Activated naive CD4-positive, alpha-beta T cell treated with anti-CD3 and anti-CD28 coated beads for 36 hours (primary cell): ENCODE measurements at regions not wholly inside any gene's neighbourhood (a gene's known extent, or its start where the extent isn't known, plus 50 kb on each side); places are given as distances from the start of the nearest gene placed in this dataset.

Experiments
- CTCF ChIA-PET: fragments of 350-600 bp; sonication (Branson Sonifier 250); formaldehyde crosslinking; loops from one replicate; lab custom pipeline; 2021; ENCODE audit warnings: antibody characterized with exemption; lab: Charles Lee
- DNase-seq: peaks from one replicate; pipeline ENCODE4 v3.0.0-alpha.2; 2020
- H3K27ac Mint-ChIP-seq: one replicate; pipeline ENCODE4 v1.8.0; 2021; ENCODE audit warnings: mild to moderate bottlenecking, mixed read lengths
- H3K27me3 Mint-ChIP-seq: one replicate; pipeline ENCODE4 v1.8.0; 2021; ENCODE audit warnings: low read depth, mixed read lengths
- H3K36me3 Mint-ChIP-seq: one replicate; pipeline ENCODE4 v1.8.0; 2021; ENCODE audit warnings: low read depth, mixed read lengths
- H3K4me1 Mint-ChIP-seq: one replicate; pipeline ENCODE4 v1.8.0; 2021; ENCODE audit warnings: low read depth, mixed read lengths
- H3K4me3 Mint-ChIP-seq: one replicate; pipeline ENCODE4 v1.8.0; 2021; ENCODE audit warnings: mild to moderate bottlenecking, moderate library complexity, mixed read lengths
- H3K9me3 Mint-ChIP-seq: one replicate; pipeline ENCODE4 v1.8.0; 2021; ENCODE audit warnings: mixed read lengths
- intact Hi-C: fragments of 100-400 bp; cut with micrococcal nuclease; formaldehyde crosslinking; loops from one replicate; pipeline ENCODE4 v1.15.1; 2023

GRCh38 chr2:58812771-58813344 lies 571.7 kb upstream of the FANCL start:
- H3K27ac Mint-ChIP-seq, result no peak overlapping the region
- no peaks in the 10 kb centered on the region for H3K4me1 Mint-ChIP-seq
- H3K27me3 Mint-ChIP-seq, result peaks cover 5% of the 10 kb centered on the region
- no peak for DNase-seq
- CTCF ChIA-PET, result no interaction called here
- no peaks in the 10 kb centered on the region for H3K36me3 Mint-ChIP-seq
- H3K9me3 Mint-ChIP-seq, result no peaks in the 10 kb centered on the region
- intact Hi-C loops, result no loop called here
- no peak overlapping the region for H3K4me3 Mint-ChIP-seq

- H3K27me3 Mint-ChIP-seq, result no peaks in the 10 kb centered on the region
- intact Hi-C loops, result no loop called here
- no peak overlapping the region for H3K27ac Mint-ChIP-seq
- CTCF ChIA-PET, result interaction anchor here (1.5 kb wide), 1 partner anchor 51 kb away, joined by 3 read pairs; no protein-coding TSS in a partner anchor
- H3K4me3 Mint-ChIP-seq, result no peak overlapping the region
- DNase-seq, result no peak
- H3K36me3 Mint-ChIP-seq, result no peaks in the 10 kb centered on the region
- no peaks in the 10 kb centered on the region for H3K9me3 Mint-ChIP-seq
- no peaks in the 10 kb centered on the region for H3K4me1 Mint-ChIP-seq
Observed at GRCh38 chr2:58805126-58805525, 564.0 kb upstream of the FANCL start.

GRCh38 chr2:58803192-58803591 lies 562.1 kb upstream of the FANCL start:
- DNase-seq, result no peak
- H3K9me3 Mint-ChIP-seq, result no peaks in the 10 kb centered on the region
- no peaks in the 10 kb centered on the region for H3K4me1 Mint-ChIP-seq
- H3K4me3 Mint-ChIP-seq, result no peak overlapping the region
- intact Hi-C loops, result no loop called here
- no peak overlapping the region for H3K27ac Mint-ChIP-seq
- CTCF ChIA-PET, result no interaction called here
- H3K27me3 Mint-ChIP-seq, result peaks cover 3% of the 10 kb centered on the region
- H3K36me3 Mint-ChIP-seq, result no peaks in the 10 kb centered on the region

GRCh38 chr2:58800881-58801280 lies 559.8 kb upstream of the FANCL start:
- intact Hi-C loops, result no loop called here
- no peak for DNase-seq
- no peaks in the 10 kb centered on the region for H3K4me1 Mint-ChIP-seq
- no peak overlapping the region for H3K27ac Mint-ChIP-seq
- no peaks in the 10 kb centered on the region for H3K36me3 Mint-ChIP-seq
- peaks cover 3% of the 10 kb centered on the region for H3K27me3 Mint-ChIP-seq
- H3K4me3 Mint-ChIP-seq, result no peak overlapping the region
- no peaks in the 10 kb centered on the region for H3K9me3 Mint-ChIP-seq
- CTCF ChIA-PET, result no interaction called here

- CTCF ChIA-PET, result no interaction called here
Observed at GRCh38 chr2:58798676-58799208, 557.6 kb upstream of the FANCL start.

GRCh38 chr2:58796239-58796910 lies 555.2 kb upstream of the FANCL start:
- Mint-ChIP-seq H3K4me1 (no peaks in the 10 kb centered on the region), H3K27me3 (peaks cover 6% of the 10 kb centered on the region), H3K36me3 (no peaks in the 10 kb centered on the region), H3K9me3 (no peaks in the 10 kb centered on the region), H3K4me3 (no peak overlapping the region), H3K27ac (no peak overlapping the region)
- intact Hi-C loops, result no loop called here
- CTCF ChIA-PET, result no interaction called here
- no peak for DNase-seq

More at GRCh38 chr2:58798676-58799208, 557.6 kb upstream of the FANCL start:
- peaks cover 3% of the 10 kb centered on the region for H3K27me3 Mint-ChIP-seq
- no peak overlapping the region for H3K4me3 Mint-ChIP-seq
- H3K36me3 Mint-ChIP-seq, result no peaks in the 10 kb centered on the region
- H3K9me3 Mint-ChIP-seq, result no peaks in the 10 kb centered on the region
- H3K27ac Mint-ChIP-seq, result no peak overlapping the region
- intact Hi-C loops, result no loop called here
- H3K4me1 Mint-ChIP-seq, result no peaks in the 10 kb centered on the region
- DNase-seq, result no peak

- Mint-ChIP-seq H3K36me3 (no peaks in the 10 kb centered on the region), H3K4me3 (no peak overlapping the region), H3K9me3 (no peaks in the 10 kb centered on the region), H3K4me1 (no peaks in the 10 kb centered on the region), H3K27me3 (peaks cover 6% of the 10 kb centered on the region), H3K27ac (no peak overlapping the region)
- DNase-seq, result no peak
- intact Hi-C loops, result no loop called here
- CTCF ChIA-PET, result no interaction called here
Observed at GRCh38 chr2:58794916-58795315, 553.8 kb upstream of the FANCL start.

GRCh38 chr2:58794103-58794502 lies 553.0 kb upstream of the FANCL start:
- Mint-ChIP-seq H3K4me1 (no peaks in the 10 kb centered on the region), H3K27ac (no peak overlapping the region), H3K9me3 (no peaks in the 10 kb centered on the region), H3K27me3 (peaks cover 6% of the 10 kb centered on the region), H3K36me3 (no peaks in the 10 kb centered on the region), H3K4me3 (no peak overlapping the region)
- DNase-seq, result no peak
- intact Hi-C loops, result no loop called here
- CTCF ChIA-PET, result no interaction called here

GRCh38 chr2:58788402-58788801 lies 547.3 kb upstream of the FANCL start:
- CTCF ChIA-PET, result no interaction called here
- peaks cover 5% of the 10 kb centered on the region for H3K27me3 Mint-ChIP-seq
- H3K4me3 Mint-ChIP-seq, result no peak overlapping the region
- intact Hi-C loops, result no loop called here
- H3K9me3 Mint-ChIP-seq, result no peaks in the 10 kb centered on the region
- no peak overlapping the region for H3K27ac Mint-ChIP-seq
- DNase-seq, result no peak
- no peaks in the 10 kb centered on the region for H3K4me1 Mint-ChIP-seq
- H3K36me3 Mint-ChIP-seq, result no peaks in the 10 kb centered on the region

GRCh38 chr2:58770846-58771245 lies 529.7 kb upstream of the FANCL start:
- peaks cover 12% of the 10 kb centered on the region for H3K27me3 Mint-ChIP-seq
- no peak overlapping the region for H3K27ac Mint-ChIP-seq
- CTCF ChIA-PET, result no interaction called here
- no peak for DNase-seq
- H3K4me1 Mint-ChIP-seq, result no peaks in the 10 kb centered on the region
- no peak overlapping the region for H3K4me3 Mint-ChIP-seq
- H3K9me3 Mint-ChIP-seq, result no peaks in the 10 kb centered on the region
- no peaks in the 10 kb centered on the region for H3K36me3 Mint-ChIP-seq
- intact Hi-C loops, result no loop called here

GRCh38 chr2:58769864-58770234 lies 528.7 kb upstream of the FANCL start:
- Mint-ChIP-seq H3K27ac (no peak overlapping the region), H3K27me3 (peaks cover 11% of the 10 kb centered on the region), H3K9me3 (no peaks in the 10 kb centered on the region), H3K4me3 (no peak overlapping the region), H3K4me1 (no peaks in the 10 kb centered on the region), H3K36me3 (no peaks in the 10 kb centered on the region)
- intact Hi-C loops, result loop anchor here (10.0 kb wide), 2 partner anchors 865 to 1785 kb away; partner anchors contain the start of gene BCL11A
- DNase-seq, result no peak
- CTCF ChIA-PET, result no interaction called here

- Mint-ChIP-seq H3K36me3 (no peaks in the 10 kb centered on the region), H3K9me3 (no peaks in the 10 kb centered on the region), H3K27me3 (peaks cover 9% of the 10 kb centered on the region), H3K4me1 (no peaks in the 10 kb centered on the region), H3K27ac (no peak overlapping the region), H3K4me3 (no peak overlapping the region)
- CTCF ChIA-PET, result no interaction called here
- intact Hi-C loops, result loop anchor here (10.0 kb wide), 2 partner anchors 864 to 1786 kb away; partner anchors contain the start of gene BCL11A
- no peak for DNase-seq
Observed at GRCh38 chr2:58769111-58769863, 528.2 kb upstream of the FANCL start.
